Neural cell (in vitro differentiated cells): ENCODE measurements at regions not wholly inside any gene's neighbourhood (a gene's known extent, or its start where the extent isn't known, plus 50 kb on each side); places are given as distances from the start of the nearest gene placed in this dataset.

Experiments
- H2AFZ ChIP-seq: fragments of 200-600, 300-800 bp; sonication (generic), shearing (Covaris generic); 2 replicates; pipeline ENCODE4 v1.6.0; 2014; ENCODE audit warnings: low read depth, mild to moderate bottlenecking, antibody characterized with exemption, low read length, moderate library complexity
- H3F3A ChIP-seq: fragments of 200-600 bp; shearing (Covaris generic); 2 replicates; pipeline ENCODE4 v1.6.1; 2016; ENCODE audit warnings: mild to moderate bottlenecking, moderate library complexity, mixed read lengths, antibody characterized with exemption, low read length; ENCODE audit not compliant: insufficient read depth, poor library complexity, severe bottlenecking
- H3K27ac ChIP-seq: fragments of 200-600, 300-800 bp; sonication (generic), shearing (Covaris generic); 2 replicates; pipeline ENCODE4 v1.5.1; 2014; ENCODE audit warnings: mild to moderate bottlenecking, low read length, moderate library complexity
- H3K27me3 ChIP-seq: fragments of 300-800, 200-600 bp; sonication (generic), shearing (Covaris generic); 2 replicates; pipeline ENCODE4 v1.6.0; 2014; ENCODE audit warnings: mild to moderate bottlenecking, low read depth, low read length, moderate library complexity; ENCODE audit not compliant: insufficient read depth
- H3K36me3 ChIP-seq: fragments of 300-800, 200-600 bp; sonication (generic), shearing (Covaris generic); 2 replicates; pipeline ENCODE4 v1.5.1; 2014; ENCODE audit warnings: mild to moderate bottlenecking, antibody characterized with exemption, low read length, moderate library complexity; ENCODE audit not compliant: insufficient read depth
- H3K4me2 ChIP-seq: fragments of 300-800, 200-600 bp; sonication (generic), shearing (Covaris generic); 2 replicates; pipeline ENCODE4 v1.6.0; 2014; ENCODE audit warnings: mild to moderate bottlenecking, low read length
- H3K4me3 ChIP-seq: fragments of 300-800, 200-600 bp; sonication (generic), shearing (Covaris generic); 2 replicates; pipeline ENCODE4 v1.5.1; 2014; ENCODE audit warnings: mild to moderate bottlenecking, low read length, moderate library complexity
- H3K79me2 ChIP-seq: fragments of 200-600 bp; shearing (Covaris generic); replicated peaks from 2 replicates; pipeline ENCODE4 v1.6.0; 2014; ENCODE audit warnings: mild to moderate bottlenecking, low read length, moderate library complexity; ENCODE audit not compliant: insufficient read depth
- H3K9ac ChIP-seq: fragments of 300-800, 200-600 bp; sonication (generic), shearing (Covaris generic); 2 replicates; pipeline ENCODE4 v1.6.1; 2016; ENCODE audit warnings: mild to moderate bottlenecking, low read length, mixed read lengths
- H3K9me2 ChIP-seq: fragments of 200-600 bp; shearing (Covaris generic); 2 replicates; pipeline ENCODE4 v1.6.1; 2016; ENCODE audit warnings: mild to moderate bottlenecking, low read length, mixed read lengths; ENCODE audit not compliant: insufficient read depth
- H3K9me3 ChIP-seq: fragments of 200-600, 300-800 bp; sonication (generic), shearing (Covaris generic); 2 replicates; pipeline ENCODE4 v1.6.1; 2016; ENCODE audit warnings: mild to moderate bottlenecking, mixed run types, low read length, moderate library complexity, mixed read lengths
- H4K20me1 ChIP-seq: fragments of 200-600 bp; shearing (Covaris generic); 2 replicates; pipeline ENCODE4 v1.6.1; 2016; ENCODE audit warnings: mild to moderate bottlenecking, mixed run types; ENCODE audit not compliant: insufficient read depth
- CTCF ChIP-seq: fragments of 450-650 bp; IDR thresholded peaks from 2 replicates; pipeline ENCODE4 v1.5.1; 2014; ENCODE audit warnings: antibody characterized with exemption, mild to moderate bottlenecking, moderate library complexity; ENCODE audit not compliant: poor library complexity, severe bottlenecking
- EP300 ChIP-seq: fragments of 450-650 bp; conservative IDR thresholded peaks from 2 replicates; pipeline ENCODE4 v1.6.1; 2014; ENCODE audit warnings: antibody characterized with exemption, mild to moderate bottlenecking, moderate library complexity; ENCODE audit not compliant: poor library complexity, severe bottlenecking
- EZH2 ChIP-seq: fragments of 200-600, 300-800 bp; shearing (Covaris generic), sonication (generic); IDR thresholded peaks from 2 replicates; pipeline ENCODE4 v1.6.1; 2014; ENCODE audit warnings: antibody characterized with exemption, low read length, borderline replicate concordance, mild to moderate bottlenecking; ENCODE audit not compliant: insufficient read depth, poor library complexity, severe bottlenecking
- MXI1 ChIP-seq: fragments of 450-650 bp; conservative IDR thresholded peaks from 2 replicates; pipeline ENCODE4 v1.6.1; 2014; ENCODE audit warnings: antibody characterized with exemption, mild to moderate bottlenecking; ENCODE audit not compliant: poor library complexity, severe bottlenecking
- POLR2AphosphoS5 ChIP-seq: IDR thresholded peaks from 2 replicates; pipeline ENCODE4 v1.6.1; 2012
- RAD21 ChIP-seq: fragments of 450-650 bp; conservative IDR thresholded peaks from 2 replicates; pipeline ENCODE4 v1.6.1; 2014; ENCODE audit warnings: antibody characterized with exemption, mild to moderate bottlenecking, moderate library complexity
- SMC3 ChIP-seq: fragments of 450-650 bp; conservative IDR thresholded peaks from 2 replicates; pipeline ENCODE4 v1.6.1; 2014; ENCODE audit warnings: antibody characterized with exemption, mild to moderate bottlenecking, moderate library complexity; ENCODE audit not compliant: poor library complexity
- TAF1 ChIP-seq: IDR thresholded peaks from 2 replicates; pipeline ENCODE4 v1.6.1; 2012; ENCODE audit warnings: low read depth
- TF ChIP-seq, protein P1 (sequence below): IDR thresholded peaks from 2 replicates; pipeline ENCODE4 v1.6.1; 2012; ENCODE audit warnings: borderline replicate concordance

GRCh38 chr10:62578301-62578700, 204.1 kb downstream of the ZNF365 start:
- H3K9me2 ChIP-seq = no peaks in the 10 kb centered on the region
- TF ChIP-seq MXI1 (no peak), TAF1 (no peak), EP300 (no peak), SMC3 (no peak)
- H3K79me2 ChIP-seq = no peaks in the 10 kb centered on the region
- no peak overlapping the region for H2AFZ ChIP-seq
- H3K36me3 ChIP-seq = no peaks in the 10 kb centered on the region
- H3K27ac ChIP-seq = no peak overlapping the region
- no peak overlapping the region for H3K9ac ChIP-seq
- no peaks in the 10 kb centered on the region for H3K27me3 ChIP-seq
- no peak overlapping the region for H3K4me3 ChIP-seq
- no peak overlapping the region for H3K4me2 ChIP-seq
- H3K9me3 ChIP-seq = no peaks in the 10 kb centered on the region
- no peaks in the 10 kb centered on the region for H3F3A ChIP-seq
- H4K20me1 ChIP-seq = no peaks in the 10 kb centered on the region

GRCh38 chr10:62578916-62579315, 204.7 kb downstream of the ZNF365 start:
- Histone ChIP-seq H3K27me3 (no peaks in the 10 kb centered on the region), H4K20me1 (no peaks in the 10 kb centered on the region), H3K4me3 (no peak overlapping the region), H2AFZ (no peak overlapping the region), H3K4me2 (no peak overlapping the region), H3K9me2 (no peaks in the 10 kb centered on the region), H3K27ac (no peak overlapping the region), H3K9ac (no peak overlapping the region), H3F3A (no peaks in the 10 kb centered on the region), H3K9me3 (no peaks in the 10 kb centered on the region), H3K36me3 (no peaks in the 10 kb centered on the region), H3K79me2 (no peaks in the 10 kb centered on the region)
- TF ChIP-seq POLR2AphosphoS5 = no peak
- TF ChIP-seq TAF1 = no peak
- TF ChIP-seq, protein P1, sequence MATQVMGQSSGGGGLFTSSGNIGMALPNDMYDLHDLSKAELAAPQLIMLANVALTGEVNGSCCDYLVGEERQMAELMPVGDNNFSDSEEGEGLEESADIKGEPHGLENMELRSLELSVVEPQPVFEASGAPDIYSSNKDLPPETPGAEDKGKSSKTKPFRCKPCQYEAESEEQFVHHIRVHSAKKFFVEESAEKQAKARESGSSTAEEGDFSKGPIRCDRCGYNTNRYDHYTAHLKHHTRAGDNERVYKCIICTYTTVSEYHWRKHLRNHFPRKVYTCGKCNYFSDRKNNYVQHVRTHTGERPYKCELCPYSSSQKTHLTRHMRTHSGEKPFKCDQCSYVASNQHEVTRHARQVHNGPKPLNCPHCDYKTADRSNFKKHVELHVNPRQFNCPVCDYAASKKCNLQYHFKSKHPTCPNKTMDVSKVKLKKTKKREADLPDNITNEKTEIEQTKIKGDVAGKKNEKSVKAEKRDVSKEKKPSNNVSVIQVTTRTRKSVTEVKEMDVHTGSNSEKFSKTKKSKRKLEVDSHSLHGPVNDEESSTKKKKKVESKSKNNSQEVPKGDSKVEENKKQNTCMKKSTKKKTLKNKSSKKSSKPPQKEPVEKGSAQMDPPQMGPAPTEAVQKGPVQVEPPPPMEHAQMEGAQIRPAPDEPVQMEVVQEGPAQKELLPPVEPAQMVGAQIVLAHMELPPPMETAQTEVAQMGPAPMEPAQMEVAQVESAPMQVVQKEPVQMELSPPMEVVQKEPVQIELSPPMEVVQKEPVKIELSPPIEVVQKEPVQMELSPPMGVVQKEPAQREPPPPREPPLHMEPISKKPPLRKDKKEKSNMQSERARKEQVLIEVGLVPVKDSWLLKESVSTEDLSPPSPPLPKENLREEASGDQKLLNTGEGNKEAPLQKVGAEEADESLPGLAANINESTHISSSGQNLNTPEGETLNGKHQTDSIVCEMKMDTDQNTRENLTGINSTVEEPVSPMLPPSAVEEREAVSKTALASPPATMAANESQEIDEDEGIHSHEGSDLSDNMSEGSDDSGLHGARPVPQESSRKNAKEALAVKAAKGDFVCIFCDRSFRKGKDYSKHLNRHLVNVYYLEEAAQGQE = no peak
- no peak for TF ChIP-seq RAD21

GRCh38 chr10:62580396-62580795, 206.2 kb downstream of the ZNF365 start:
- Histone ChIP-seq H3K9me3 (no peaks in the 10 kb centered on the region), H3K9me2 (no peaks in the 10 kb centered on the region), H4K20me1 (no peaks in the 10 kb centered on the region), H3K9ac (no peak overlapping the region), H3K36me3 (no peaks in the 10 kb centered on the region), H3K27me3 (no peaks in the 10 kb centered on the region), H3K4me3 (no peak overlapping the region), H3K4me2 (no peak overlapping the region), H2AFZ (no peak overlapping the region), H3K27ac (no peak overlapping the region), H3K79me2 (no peaks in the 10 kb centered on the region), H3F3A (no peaks in the 10 kb centered on the region)
- no peak for TF ChIP-seq EP300
- TF ChIP-seq, protein P1 = no peak
- no peak for TF ChIP-seq RAD21
- no peak for TF ChIP-seq SMC3
- no peak for TF ChIP-seq POLR2AphosphoS5
- no peak for TF ChIP-seq TAF1
- TF ChIP-seq EZH2 = no peak
- TF ChIP-seq CTCF = no peak
- no peak for TF ChIP-seq MXI1
